SK-N-SH (cell line): ENCODE measurements at regions not wholly inside any gene's neighbourhood (a gene's known extent, or its start where the extent isn't known, plus 50 kb on each side); places are given as distances from the start of the nearest gene placed in this dataset.

Source experiments
- EP300 ChIP-seq, 2 experiments: IDR thresholded peaks; 2 replicates each; pipeline versions ENCODE4 v1.4.0 to v1.6.1; 2012; ENCODE audit warnings: borderline replicate concordance in 1 of 2, low read depth in 1 of 2, low read length in 1 of 2
- JUND ChIP-seq: IDR thresholded peaks from 2 replicates; pipeline ENCODE4 v1.4.0; 2012
- NFIC ChIP-seq: IDR thresholded peaks from 2 replicates; pipeline ENCODE4 v1.4.0; 2012; ENCODE audit warnings: borderline replicate concordance
- POLR2AphosphoS5 ChIP-seq: IDR thresholded peaks from 2 replicates; pipeline ENCODE4 v1.6.1; 2012; ENCODE audit warnings: low read depth, low read length
- SMC3 ChIP-seq: IDR thresholded peaks from 2 replicates; pipeline ENCODE4 v1.6.1; 2012; ENCODE audit warnings: low read depth, low read length, improper control_type of control experiment
- TF ChIP-seq, protein P1 (sequence below): fragments of 200-600 bp; sonication (generic); IDR thresholded peaks from 2 replicates; pipeline ENCODE4 v1.6.1; 2017; ENCODE audit warnings: antibody characterized with exemption, mild to moderate bottlenecking, moderate library complexity

DNA sequence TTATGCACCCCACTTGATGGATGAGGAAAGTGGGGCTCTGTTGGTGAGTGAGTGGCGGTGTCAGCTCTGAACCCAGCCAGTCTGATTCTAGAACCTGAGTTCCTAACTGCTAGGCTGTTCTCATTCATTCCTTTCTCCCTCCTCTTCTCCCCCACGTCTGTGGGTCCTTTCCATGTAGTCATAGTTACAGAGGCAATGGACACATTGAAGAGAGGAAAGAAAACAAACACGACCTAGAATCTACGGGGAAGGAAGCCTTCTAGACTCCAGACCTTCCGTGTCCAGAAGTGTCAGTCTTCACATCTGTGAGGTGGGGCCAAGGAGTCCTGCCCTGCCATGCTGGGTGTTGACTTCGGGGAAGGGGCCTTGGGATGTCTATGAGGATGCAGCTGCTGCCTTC, 115.8 kb upstream of the WNT4 start:
- no peak for TF ChIP-seq JUND
- no peak for TF ChIP-seq EP300 (IDR thresholded peaks at IDR 0.05; ENCODE audit: borderline replicate concordance in 1 of 2, low read depth in 1 of 2, low read length in 1 of 2)
- TF ChIP-seq, protein P1, sequence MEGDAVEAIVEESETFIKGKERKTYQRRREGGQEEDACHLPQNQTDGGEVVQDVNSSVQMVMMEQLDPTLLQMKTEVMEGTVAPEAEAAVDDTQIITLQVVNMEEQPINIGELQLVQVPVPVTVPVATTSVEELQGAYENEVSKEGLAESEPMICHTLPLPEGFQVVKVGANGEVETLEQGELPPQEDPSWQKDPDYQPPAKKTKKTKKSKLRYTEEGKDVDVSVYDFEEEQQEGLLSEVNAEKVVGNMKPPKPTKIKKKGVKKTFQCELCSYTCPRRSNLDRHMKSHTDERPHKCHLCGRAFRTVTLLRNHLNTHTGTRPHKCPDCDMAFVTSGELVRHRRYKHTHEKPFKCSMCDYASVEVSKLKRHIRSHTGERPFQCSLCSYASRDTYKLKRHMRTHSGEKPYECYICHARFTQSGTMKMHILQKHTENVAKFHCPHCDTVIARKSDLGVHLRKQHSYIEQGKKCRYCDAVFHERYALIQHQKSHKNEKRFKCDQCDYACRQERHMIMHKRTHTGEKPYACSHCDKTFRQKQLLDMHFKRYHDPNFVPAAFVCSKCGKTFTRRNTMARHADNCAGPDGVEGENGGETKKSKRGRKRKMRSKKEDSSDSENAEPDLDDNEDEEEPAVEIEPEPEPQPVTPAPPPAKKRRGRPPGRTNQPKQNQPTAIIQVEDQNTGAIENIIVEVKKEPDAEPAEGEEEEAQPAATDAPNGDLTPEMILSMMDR = no peak
- TF ChIP-seq POLR2AphosphoS5 = no peak
- TF ChIP-seq NFIC = no peak
- no peak for TF ChIP-seq SMC3
